K562 (cell line): ENCODE measurements at regions not wholly inside any gene's neighbourhood (a gene's known extent, or its start where the extent isn't known, plus 50 kb on each side); places are given as distances from the start of the nearest gene placed in this dataset.

Source experiments
- ATAC-seq: fragments of 200-7000 bp; cut with Tn5 transposase; 3 replicates; pipeline ENCODE4 v1.9.1; 2020; ENCODE audit warnings: moderate library complexity
- BruUV-seq: library from RNA; stranded (reverse); fragments of 400-500 nt; replicated peaks from 2 replicates; lab custom pipeline; 2021; lab: Mats Ljungman, UMichigan
- CTCF ChIA-PET: fragments of 300-600 bp; formaldehyde crosslinking; extraction: SDS; loops from one replicate; lab custom pipeline; 2021; ENCODE audit warnings: low intra/inter-chr PET ratio; lab: Yijun Ruan, JAX
- POLR2A ChIA-PET: fragments of 300-600, 350-650 bp; sonication (Branson Sonifier 250); formaldehyde crosslinking; extraction: SDS; loops from one replicate; lab custom pipeline; 2021; ENCODE audit warnings: antibody characterized with exemption, inconsistent platforms; lab: Yijun Ruan, JAX
- DNase-seq, 4 experiments: peaks; one replicate each; pipeline versions ENCODE4 v3.0.0 to v3.0.0-alpha.2; 2011 to 2018; ENCODE audit warnings: low spot score in 3 of 4, mixed read lengths in 3 of 4; ENCODE audit errors: extremely low read depth in 1 of 4
- FAIRE-seq: peaks from 2 replicates; lab custom pipeline; 2011; peaks lifted over from hg19 to GRCh38; lab: Jason Lieb, UNC
- H2AFZ ChIP-seq: 2 replicates; pipeline ENCODE4 v1.6.0; 2011; ENCODE audit warnings: low read depth, low read length, control low read depth, inconsistent platforms
- H3K27ac ChIP-seq: fragments of 200-600 bp; 3 replicates; pipeline ENCODE4 v1.8.0; 2011; ENCODE audit warnings: low read depth, mild to moderate bottlenecking, control low read depth, inconsistent platforms, low read length, moderate library complexity, mixed read lengths; ENCODE audit errors: extremely low read depth
- H3K27me3 ChIP-seq, 2 experiments: fragments of 300-600 bp in 1 of 2; 2 replicates in 1 of 2; 3 replicates in 1 of 2; pipeline versions ENCODE4 v1.6.0 to v1.8.0; 2011; ENCODE audit warnings: inconsistent platforms in 2 of 2, low read length in 2 of 2, mild to moderate bottlenecking in 1 of 2, mixed read lengths in 1 of 2, moderate library complexity in 1 of 2; ENCODE audit not compliant: control insufficient read depth in 2 of 2, insufficient read depth in 2 of 2
- H3K36me3 ChIP-seq: fragments of 300-600 bp; 3 replicates; pipeline ENCODE4 v1.8.0; 2011; ENCODE audit warnings: mild to moderate bottlenecking, low read length, inconsistent platforms; ENCODE audit not compliant: control insufficient read depth, insufficient read depth
- H3K4me1 ChIP-seq, 2 experiments: fragments of 200-600 bp in 1 of 2; replicated peaks in 1 of 2; 2 replicates in 1 of 2; 3 replicates in 1 of 2; pipeline versions ENCODE4 v1.5.1 to v1.8.0; 2011; ENCODE audit warnings: inconsistent platforms in 2 of 2, low read length in 2 of 2, mild to moderate bottlenecking in 1 of 2, mixed read lengths in 1 of 2, moderate library complexity in 1 of 2; ENCODE audit not compliant: control insufficient read depth in 2 of 2, insufficient read depth in 2 of 2
- H3K4me2 ChIP-seq: 2 replicates; pipeline ENCODE4 v1.6.1; 2011; ENCODE audit warnings: low read length, control low read depth, inconsistent platforms, mixed read lengths; ENCODE audit not compliant: insufficient read depth
- H3K4me3 ChIP-seq: fragments of 200-600 bp; sonication (generic), shearing (Covaris generic); 2 replicates; pipeline ENCODE4 v1.5.1; 2016; ENCODE audit warnings: control low read depth, inconsistent platforms
- H3K79me2 ChIP-seq: fragments of 200-600 bp; 3 replicates; pipeline ENCODE4 v1.8.0; 2011; ENCODE audit warnings: low read length, inconsistent platforms; ENCODE audit not compliant: control insufficient read depth, insufficient read depth
- H3K9ac ChIP-seq, 2 experiments: 2 replicates each; pipeline versions ENCODE4 v1.6.0 to v1.6.1; 2011; ENCODE audit warnings: low read depth in 2 of 2, low read length in 2 of 2, control low read depth in 1 of 2, inconsistent platforms in 1 of 2, mild to moderate bottlenecking in 1 of 2, mixed read lengths in 1 of 2; ENCODE audit not compliant: insufficient read depth in 1 of 2
- H3K9me1 ChIP-seq: one replicate; pipeline ENCODE4 v1.6.0; 2011; ENCODE audit warnings: inconsistent platforms, mild to moderate bottlenecking, low read length, moderate library complexity; ENCODE audit not compliant: control insufficient read depth, insufficient read depth
- H3K9me3 ChIP-seq: replicated peaks from 2 replicates; pipeline ENCODE4 v1.5.1; 2011; ENCODE audit warnings: low read depth, low read length, inconsistent platforms; ENCODE audit not compliant: control insufficient read depth, insufficient read depth
- H4K20me1 ChIP-seq: replicated peaks from 2 replicates; pipeline ENCODE4 v1.6.1; 2011; ENCODE audit warnings: low read length, inconsistent platforms, mixed read lengths; ENCODE audit not compliant: control insufficient read depth, insufficient read depth
- ARNT ChIP-seq, 2 experiments: fragments of 450-650 bp; IDR thresholded peaks; 2 replicates each; pipeline ENCODE4 v1.6.1; 2016; ENCODE audit warnings: mild to moderate bottlenecking in 1 of 2
- ETV1 ChIP-seq: fragments of 450-650 bp; conservative IDR thresholded peaks from 2 replicates; pipeline ENCODE4 v1.6.1; 2016; ENCODE audit warnings: missing genetic modification characterization, control low read depth, low read depth, missing compliant biosample characterization
- EZH2 ChIP-seq: IDR thresholded peaks from 2 replicates; pipeline ENCODE4 v1.6.1; 2012; ENCODE audit warnings: low read depth, mild to moderate bottlenecking, inconsistent platforms, low read length, borderline replicate concordance
- FOXK2 ChIP-seq, 2 experiments: fragments of 450-650 bp; IDR thresholded peaks in 1 of 2; conservative IDR thresholded peaks in 1 of 2; 2 replicates each; pipeline ENCODE4 v1.6.1; 2016; ENCODE audit warnings: low read depth in 2 of 2, mild to moderate bottlenecking in 1 of 2
- GATAD2A ChIP-seq: fragments of 450-650 bp; IDR thresholded peaks from 2 replicates; pipeline ENCODE4 v1.6.1; 2017
- KDM2B ChIP-seq: fragments of 250-450 bp; sonication (Bioruptor Pico); IDR thresholded peaks from 2 replicates; pipeline ENCODE4 v1.8.0; 2021; ENCODE audit warnings: mild to moderate bottlenecking, moderate library complexity
- POLR2AphosphoS5 ChIP-seq: IDR thresholded peaks from 2 replicates; pipeline ENCODE4 v1.6.1; 2011; ENCODE audit warnings: mild to moderate bottlenecking, low read depth, low read length, moderate library complexity; ENCODE audit not compliant: control insufficient read depth, insufficient read depth
- PTTG1 ChIP-seq: fragments of 450-650 bp; IDR thresholded peaks from 2 replicates; pipeline ENCODE4 v1.6.1; 2016; ENCODE audit warnings: low read depth, mild to moderate bottlenecking, missing genetic modification characterization, missing compliant biosample characterization
- SPI1 ChIP-seq: IDR thresholded peaks from 2 replicates; pipeline ENCODE4 v1.6.1; 2011; ENCODE audit warnings: low read depth, low read length, control low read depth, borderline replicate concordance
- ZEB2 ChIP-seq: fragments of 450-650 bp; IDR thresholded peaks from 2 replicates; pipeline ENCODE4 v1.6.1; 2016
- ZKSCAN3 ChIP-seq: fragments of 250-450 bp; sonication (Bioruptor Pico); IDR thresholded peaks from 2 replicates; pipeline ENCODE4 v1.4.0; 2020
- WGBS: fragments of 100-300 bp; shearing (Covaris generic); methylation state at CpG from one replicate; pipeline ENCODE4 v1.1.6; 2016; ENCODE audit warnings: low coverage, mixed read lengths; ENCODE audit not compliant: insufficient coverage; ENCODE audit errors: missing lambda C conversion rate; 5-methylcytosine and 5-hydroxymethylcytosine counted together
- in situ Hi-C: fragments of 300-500 bp; cut with MboI; formaldehyde crosslinking; loops from 4 replicates; pipeline ENCODE4 v1.15.0; 2018; ENCODE audit warnings: inconsistent platforms, mixed read lengths
- intact Hi-C: fragments of 100-400 bp; cut with micrococcal nuclease; formaldehyde crosslinking; loops from 2 replicates; pipeline ENCODE4 v1.14.2; 2022
- TF ChIP-seq, protein P1 (sequence below): sonication (generic); formaldehyde crosslinking; IDR thresholded peaks from 2 replicates; pipeline ENCODE4 v1.8.1; 2022; ENCODE audit warnings: missing genetic modification reagents
- TF ChIP-seq, protein P2 (sequence below): fragments of 450-650 bp; formaldehyde crosslinking; IDR thresholded peaks from 2 replicates; pipeline ENCODE4 v1.4.0; 2022; ENCODE audit warnings: missing genetic modification characterization
- TF ChIP-seq, protein P3 (sequence below): sonication (generic); formaldehyde crosslinking; IDR thresholded peaks from 2 replicates; pipeline ENCODE4 v1.8.0; 2022; ENCODE audit warnings: mild to moderate bottlenecking, missing genetic modification reagents
- TF ChIP-seq, protein P4 (sequence below), 3 experiments: fragments of 200-800 bp in 1 of 3; sonication (Bioruptor generic) in 1 of 3; sonication (generic) in 1 of 3; formaldehyde crosslinking in 1 of 3; IDR thresholded peaks; 2 replicates each; pipeline versions ENCODE4 v1.6.1 to v1.8.0; 2016 to 2022; ENCODE audit warnings: mild to moderate bottlenecking in 2 of 3, missing compliant biosample characterization in 2 of 3, missing genetic modification characterization in 2 of 3, missing genetic modification reagents in 1 of 3
- TF ChIP-seq, protein P5 (sequence below): fragments of 250-450 bp; sonication (Bioruptor Pico); IDR thresholded peaks from 2 replicates; pipeline ENCODE4 v1.4.0; 2020; ENCODE audit warnings: mild to moderate bottlenecking, moderate library complexity, borderline replicate concordance

DNA sequence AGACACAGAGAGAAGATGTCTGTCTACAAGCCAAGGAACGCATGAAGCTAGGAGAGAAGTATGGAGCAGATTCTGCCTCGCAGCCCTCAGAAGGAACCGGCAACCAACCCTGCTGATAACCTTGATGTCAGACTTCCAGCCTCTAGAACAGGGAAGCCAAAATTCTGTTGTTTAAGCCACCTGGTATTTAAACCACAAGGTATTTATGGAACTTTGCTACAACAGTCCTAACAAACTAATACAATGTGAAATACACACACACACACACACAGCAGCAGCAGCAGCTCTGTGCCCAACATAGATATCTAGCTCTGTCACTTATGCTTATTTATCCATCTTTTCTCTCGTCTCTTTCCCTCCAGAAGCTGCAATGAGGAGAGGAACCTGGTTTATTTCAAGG, 400.0 kb downstream of the ETS1 start:
- H3K9ac ChIP-seq = no peak overlapping the region
- H3K4me1 ChIP-seq = no peaks in the 10 kb centered on the region
- H3K4me2 ChIP-seq = no peak overlapping the region
- intact Hi-C loops = no loop called here
- H3K27ac ChIP-seq = no peak overlapping the region
- in situ Hi-C loops = no loop called here
- no peaks in the 10 kb centered on the region for H4K20me1 ChIP-seq
- H3K27me3 ChIP-seq = no peaks in the 10 kb centered on the region
- ATAC-seq (no peak), DNase-seq (no peak), FAIRE-seq (no peak)
- no peak overlapping the region for H3K4me3 ChIP-seq
- POLR2A ChIA-PET = no interaction called here
- peaks cover 2% of the 10 kb centered on the region; the same call in 1 of the 2 replicates for H3K9me3 ChIP-seq
- no peak overlapping the region for H2AFZ ChIP-seq
- no peaks in the 10 kb centered on the region for H3K79me2 ChIP-seq
- no peaks in the 10 kb centered on the region for H3K36me3 ChIP-seq
- BruUV-seq = no TSS peak
- 7% methylated on average over 4 of the region's 4 CpGs for WGBS
- CTCF ChIA-PET = no interaction called here
- no peaks in the 10 kb centered on the region for H3K9me1 ChIP-seq
- TF ChIP-seq ZEB2 (no peak), EZH2 (no peak), KDM2B (CRISPR knock-in tag) (no peak), FOXK2 (conservative IDR thresholded peaks at IDR 0.05 in 1 of 2, IDR thresholded peaks at IDR 0.05 in 1 of 2; ENCODE audit: low read depth in 2 of 2) (no peak), ARNT (IDR thresholded peaks at IDR 0.05) (no peak), SPI1 (no peak), POLR2AphosphoS5 (no peak), ZKSCAN3 (CRISPR knock-in tag) (no peak), ETV1 (no peak), PTTG1 (no peak), GATAD2A (no peak)
- TF ChIP-seq, protein P1, sequence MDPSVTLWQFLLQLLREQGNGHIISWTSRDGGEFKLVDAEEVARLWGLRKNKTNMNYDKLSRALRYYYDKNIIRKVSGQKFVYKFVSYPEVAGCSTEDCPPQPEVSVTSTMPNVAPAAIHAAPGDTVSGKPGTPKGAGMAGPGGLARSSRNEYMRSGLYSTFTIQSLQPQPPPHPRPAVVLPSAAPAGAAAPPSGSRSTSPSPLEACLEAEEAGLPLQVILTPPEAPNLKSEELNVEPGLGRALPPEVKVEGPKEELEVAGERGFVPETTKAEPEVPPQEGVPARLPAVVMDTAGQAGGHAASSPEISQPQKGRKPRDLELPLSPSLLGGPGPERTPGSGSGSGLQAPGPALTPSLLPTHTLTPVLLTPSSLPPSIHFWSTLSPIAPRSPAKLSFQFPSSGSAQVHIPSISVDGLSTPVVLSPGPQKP (CRISPR knock-in tag) = no peak
- TF ChIP-seq, protein P2, sequence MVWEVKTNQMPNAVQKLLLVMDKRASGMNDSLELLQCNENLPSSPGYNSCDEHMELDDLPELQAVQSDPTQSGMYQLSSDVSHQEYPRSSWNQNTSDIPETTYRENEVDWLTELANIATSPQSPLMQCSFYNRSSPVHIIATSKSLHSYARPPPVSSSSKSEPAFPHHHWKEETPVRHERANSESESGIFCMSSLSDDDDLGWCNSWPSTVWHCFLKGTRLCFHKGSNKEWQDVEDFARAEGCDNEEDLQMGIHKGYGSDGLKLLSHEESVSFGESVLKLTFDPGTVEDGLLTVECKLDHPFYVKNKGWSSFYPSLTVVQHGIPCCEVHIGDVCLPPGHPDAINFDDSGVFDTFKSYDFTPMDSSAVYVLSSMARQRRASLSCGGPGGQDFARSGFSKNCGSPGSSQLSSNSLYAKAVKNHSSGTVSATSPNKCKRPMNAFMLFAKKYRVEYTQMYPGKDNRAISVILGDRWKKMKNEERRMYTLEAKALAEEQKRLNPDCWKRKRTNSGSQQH (CRISPR knock-in tag) = no peak
- TF ChIP-seq, protein P3, sequence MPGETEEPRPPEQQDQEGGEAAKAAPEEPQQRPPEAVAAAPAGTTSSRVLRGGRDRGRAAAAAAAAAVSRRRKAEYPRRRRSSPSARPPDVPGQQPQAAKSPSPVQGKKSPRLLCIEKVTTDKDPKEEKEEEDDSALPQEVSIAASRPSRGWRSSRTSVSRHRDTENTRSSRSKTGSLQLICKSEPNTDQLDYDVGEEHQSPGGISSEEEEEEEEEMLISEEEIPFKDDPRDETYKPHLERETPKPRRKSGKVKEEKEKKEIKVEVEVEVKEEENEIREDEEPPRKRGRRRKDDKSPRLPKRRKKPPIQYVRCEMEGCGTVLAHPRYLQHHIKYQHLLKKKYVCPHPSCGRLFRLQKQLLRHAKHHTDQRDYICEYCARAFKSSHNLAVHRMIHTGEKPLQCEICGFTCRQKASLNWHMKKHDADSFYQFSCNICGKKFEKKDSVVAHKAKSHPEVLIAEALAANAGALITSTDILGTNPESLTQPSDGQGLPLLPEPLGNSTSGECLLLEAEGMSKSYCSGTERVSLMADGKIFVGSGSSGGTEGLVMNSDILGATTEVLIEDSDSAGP = no peak
- TF ChIP-seq, protein P4, sequence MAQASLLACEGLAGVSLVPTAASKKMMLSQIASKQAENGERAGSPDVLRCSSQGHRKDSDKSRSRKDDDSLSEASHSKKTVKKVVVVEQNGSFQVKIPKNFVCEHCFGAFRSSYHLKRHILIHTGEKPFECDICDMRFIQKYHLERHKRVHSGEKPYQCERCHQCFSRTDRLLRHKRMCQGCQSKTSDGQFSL (CRISPR knock-in tag; IDR thresholded peaks at IDR 0.05) = no peak
- TF ChIP-seq, protein P4 (tag; IDR thresholded peaks at IDR 0.05) = no peak
- TF ChIP-seq, protein P5, sequence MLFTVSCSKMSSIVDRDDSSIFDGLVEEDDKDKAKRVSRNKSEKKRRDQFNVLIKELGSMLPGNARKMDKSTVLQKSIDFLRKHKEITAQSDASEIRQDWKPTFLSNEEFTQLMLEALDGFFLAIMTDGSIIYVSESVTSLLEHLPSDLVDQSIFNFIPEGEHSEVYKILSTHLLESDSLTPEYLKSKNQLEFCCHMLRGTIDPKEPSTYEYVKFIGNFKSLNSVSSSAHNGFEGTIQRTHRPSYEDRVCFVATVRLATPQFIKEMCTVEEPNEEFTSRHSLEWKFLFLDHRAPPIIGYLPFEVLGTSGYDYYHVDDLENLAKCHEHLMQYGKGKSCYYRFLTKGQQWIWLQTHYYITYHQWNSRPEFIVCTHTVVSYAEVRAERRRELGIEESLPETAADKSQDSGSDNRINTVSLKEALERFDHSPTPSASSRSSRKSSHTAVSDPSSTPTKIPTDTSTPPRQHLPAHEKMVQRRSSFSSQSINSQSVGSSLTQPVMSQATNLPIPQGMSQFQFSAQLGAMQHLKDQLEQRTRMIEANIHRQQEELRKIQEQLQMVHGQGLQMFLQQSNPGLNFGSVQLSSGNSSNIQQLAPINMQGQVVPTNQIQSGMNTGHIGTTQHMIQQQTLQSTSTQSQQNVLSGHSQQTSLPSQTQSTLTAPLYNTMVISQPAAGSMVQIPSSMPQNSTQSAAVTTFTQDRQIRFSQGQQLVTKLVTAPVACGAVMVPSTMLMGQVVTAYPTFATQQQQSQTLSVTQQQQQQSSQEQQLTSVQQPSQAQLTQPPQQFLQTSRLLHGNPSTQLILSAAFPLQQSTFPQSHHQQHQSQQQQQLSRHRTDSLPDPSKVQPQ (CRISPR knock-in tag) = no peak
